ENCODE measurements at regions not wholly inside any gene's neighbourhood (a gene's known extent, or its start where the extent isn't known, plus 50 kb on each side); places are given as distances from the start of the nearest gene placed in this dataset.

GRCh38 chr6:147941143-147941542 lies 401.5 kb upstream of the SASH1 start:
- intact Hi-C loops (cut with DNase I) = no loop called here
- H3K36me3 ChIP-seq = no peaks in the 10 kb centered on the region
- H3K4me1 ChIP-seq = no peaks in the 10 kb centered on the region
- TF ChIP-seq CTCF (IDR thresholded peaks at IDR 0.05) = no peak
- H3K27ac ChIP-seq = no peak overlapping the region
- no peaks in the 10 kb centered on the region for H3K27me3 ChIP-seq
- peaks cover 0 to 11% (median 0%) of the 10 kb centered on the region in 11 donors for H3K9me3 ChIP-seq
- no peak overlapping the region for H3K4me3 ChIP-seq
- no peak for ATAC-seq
- WGBS, 2 donors = 37 to 39% methylated on average over 4 of the region's 4 CpGs
- DNase-seq = no peak

- Histone ChIP-seq H3K4me1 (no peaks in the 10 kb centered on the region), H3K27me3 (no peaks in the 10 kb centered on the region), H3K36me3 (no peaks in the 10 kb centered on the region), H3K4me3 (no peak overlapping the region), H3K27ac (no peak overlapping the region), H3K9me3 (peaks cover 0 to 11% (median 0%) of the 10 kb centered on the region in 11 donors)
- no peak for TF ChIP-seq CTCF (IDR thresholded peaks at IDR 0.05)
- ATAC-seq (no peak), DNase-seq (no peak)
- intact Hi-C loops (cut with DNase I) = no loop called here
- WGBS, 2 donors = 55 to 71% methylated on average over 3 of the region's 3 CpGs
These were observed 400.3 kb upstream of the SASH1 start for GRCh38 chr6:147942363-147942762.

GRCh38 chr6:147944122-147944521 lies 398.5 kb upstream of the SASH1 start:
- H3K9me3 ChIP-seq = peaks cover 0 to 11% (median 0%) of the 10 kb centered on the region in 11 donors
- intact Hi-C loops (cut with DNase I) = no loop called here
- no peak overlapping the region for H3K27ac ChIP-seq
- H3K36me3 ChIP-seq = no peaks in the 10 kb centered on the region
- DNase-seq (no peak), ATAC-seq (no peak)
- 88 to 92% methylated on average over 5 of the region's 5 CpGs for WGBS, 2 donors
- H3K4me3 ChIP-seq = no peak overlapping the region
- no peaks in the 10 kb centered on the region for H3K4me1 ChIP-seq
- no peaks in the 10 kb centered on the region for H3K27me3 ChIP-seq
- no peak for TF ChIP-seq CTCF (IDR thresholded peaks at IDR 0.05)

- Histone ChIP-seq H3K9me3 (peaks cover 0 to 11% (median 0%) of the 10 kb centered on the region in 11 donors), H3K27ac (no peak overlapping the region), H3K4me3 (no peak overlapping the region), H3K36me3 (no peaks in the 10 kb centered on the region), H3K4me1 (peaks cover 0 to 9% (median 0%) of the 10 kb centered on the region in 9 donors), H3K27me3 (no peaks in the 10 kb centered on the region)
- DNase-seq = no peak
- WGBS, 2 donors = 62 to 70% methylated on average over 3 of the region's 3 CpGs
- intact Hi-C loops (cut with DNase I) = no loop called here
- TF ChIP-seq CTCF (IDR thresholded peaks at IDR 0.05) = no peak
- no peak for ATAC-seq
These were observed 395.1 kb upstream of the SASH1 start for GRCh38 chr6:147947521-147947920.

Measured in heart right ventricle (tissue), 16 donors.